Head of caudate nucleus (tissue), 42 donors: ENCODE measurements at regions not wholly inside any gene's neighbourhood (a gene's known extent, or its start where the extent isn't known, plus 50 kb on each side); places are given as distances from the start of the nearest gene placed in this dataset.
"Not testable (repeated sequence)": the region's sequence is repeated elsewhere in the genome, so short reads cannot be mapped to it uniquely, and the experiment has no call there.

Experiments used
- DNase-seq, 42 donors: peaks; one replicate each; pipeline versions ENCODE4 v3.0.0 to v3.0.0-alpha.2; 2020 to 2021; ENCODE audit warnings: mixed read lengths in 7 of 42
- intact Hi-C: fragments of 100-400 bp; cut with DNase I; formaldehyde crosslinking; loops from one replicate; pipeline ENCODE4 v1.15.0; 2022

DNA sequence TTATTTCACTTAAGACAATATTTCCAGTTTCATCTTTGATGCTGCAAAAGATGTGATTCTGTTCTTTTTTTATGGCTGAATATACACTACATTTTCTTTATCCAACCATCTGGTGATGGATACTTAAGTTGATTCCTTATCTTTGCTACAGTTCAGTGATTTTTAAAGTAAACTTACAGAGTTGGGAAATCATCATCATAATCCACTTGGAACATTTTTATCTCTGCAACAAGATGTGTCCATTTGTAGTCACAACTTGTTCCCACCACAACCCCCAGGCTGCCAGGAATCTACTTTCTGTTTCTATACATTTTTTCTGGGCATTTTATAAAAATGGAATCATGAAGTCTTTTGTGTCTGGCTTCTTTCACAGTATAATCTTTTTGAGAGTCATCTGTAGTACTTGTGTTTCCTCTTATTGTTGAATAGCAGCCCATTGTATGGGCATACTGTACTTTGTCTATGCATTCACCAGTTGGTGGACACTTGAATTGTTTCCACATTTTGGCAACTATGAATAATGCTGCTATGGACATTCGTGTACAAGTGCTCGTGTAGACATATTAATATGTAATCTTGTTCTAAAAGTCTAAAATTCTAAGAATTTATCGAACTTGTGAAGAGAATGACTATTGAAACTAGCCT, 212.5 kb upstream of the DDHD1 start:
- DNase-seq: no peak
- intact Hi-C loops: no loop called here

- DNase-seq, intact Hi-C loops: not testable (repeated sequence)
Measured at GRCh38 chr14:53362916-53363315, 209.8 kb upstream of the DDHD1 start.

GRCh38 chr14:53360829-53361228, 207.7 kb upstream of the DDHD1 start:
- DNase-seq: no peak
- intact Hi-C loops: no loop called here

DNA sequence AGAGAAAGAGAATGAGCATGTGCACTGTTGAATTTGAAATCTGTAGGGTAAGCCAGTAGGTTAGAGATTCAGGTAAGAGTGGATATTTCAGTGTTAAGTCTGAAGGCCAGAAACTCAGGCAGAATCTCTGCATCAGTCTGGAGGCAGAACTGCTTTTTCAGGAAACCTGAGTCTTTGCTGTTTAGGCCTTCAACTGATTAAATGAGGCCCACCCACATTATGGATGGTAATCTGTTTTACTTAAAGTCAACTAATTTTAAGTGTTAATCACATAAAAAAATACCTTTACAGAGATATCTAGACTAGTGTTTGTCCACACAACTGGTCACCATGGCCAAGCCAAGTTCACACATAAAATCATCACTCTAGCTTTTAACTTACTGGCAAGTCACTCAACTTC, 205.0 kb upstream of the DDHD1 start:
- intact Hi-C loops: no loop called here
- no peak for DNase-seq

DNA sequence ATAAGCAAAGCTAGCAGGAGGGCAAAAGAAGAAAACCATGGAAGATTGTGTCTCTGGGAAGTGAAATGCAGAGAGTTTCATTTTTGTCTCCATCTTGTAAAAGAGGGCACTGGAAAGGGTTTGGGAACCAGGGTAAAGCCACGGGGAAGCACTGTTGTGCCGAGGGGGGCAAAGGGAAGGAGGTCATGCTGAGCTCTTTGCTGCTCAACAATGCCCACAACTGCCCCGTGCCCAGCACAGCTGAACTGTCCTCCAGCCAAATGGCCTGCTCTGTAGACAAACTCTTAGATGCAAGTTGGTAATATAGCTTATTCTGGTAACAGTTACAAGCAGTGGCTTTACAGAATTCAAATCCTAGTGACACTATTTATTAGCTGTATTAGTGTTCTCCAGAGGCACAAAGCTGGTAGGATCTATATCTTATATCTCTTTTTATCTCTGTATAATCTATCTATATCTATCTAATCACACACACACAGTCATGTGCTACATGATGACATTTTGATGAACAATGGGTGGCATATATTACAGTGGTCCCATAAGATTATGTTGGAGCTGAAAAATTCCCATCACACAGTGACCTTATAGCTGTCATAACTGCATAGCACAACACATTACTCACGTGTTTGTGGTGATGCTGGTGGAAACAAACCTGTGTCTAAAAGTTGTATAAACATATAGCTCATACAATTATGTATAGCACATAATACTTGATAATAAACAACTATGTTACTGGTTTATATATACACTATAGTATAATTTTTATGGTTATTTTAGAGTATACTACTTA, 203.4 kb upstream of the DDHD1 start:
- DNase-seq: peak in 2 of 42 donors; percentile 2 to 24

DNA sequence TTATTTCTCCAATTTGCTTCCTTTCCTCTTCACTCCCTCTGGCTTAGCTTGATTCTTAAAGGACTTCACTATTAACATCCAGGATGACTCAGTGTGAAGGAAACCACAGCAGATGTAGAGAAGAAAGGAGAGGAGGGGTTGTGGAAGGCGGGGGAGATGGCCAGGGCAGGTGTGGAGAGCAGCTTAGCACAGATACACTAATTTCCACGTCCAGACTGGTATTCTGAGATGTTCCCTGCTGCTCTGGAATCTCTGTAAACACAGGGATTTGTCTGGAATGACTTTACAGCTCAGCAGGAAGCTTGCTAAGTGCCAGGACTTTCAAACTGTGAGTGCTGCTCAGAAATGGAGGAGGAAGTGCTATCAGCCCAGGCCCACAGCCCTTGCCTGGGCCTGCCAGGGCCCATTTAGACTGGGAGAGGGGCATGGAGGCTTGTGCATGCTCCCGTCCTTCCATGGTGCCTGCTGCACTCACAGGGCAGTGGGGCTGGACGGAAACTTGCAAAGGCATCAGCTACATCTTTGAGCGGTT, 202.5 kb upstream of the DDHD1 start:
- intact Hi-C loops: no loop called here
- no peak for DNase-seq

More for the DNA sequence above, 203.4 kb upstream of the DDHD1 start:
- intact Hi-C loops: no loop called here

GRCh38 chr14:53354336-53354735, 201.2 kb upstream of the DDHD1 start:
- no peak for DNase-seq
- intact Hi-C loops: no loop called here

GRCh38 chr14:53350866-53351265, 197.7 kb upstream of the DDHD1 start:
- DNase-seq: no peak
- intact Hi-C loops: no loop called here

DNA sequence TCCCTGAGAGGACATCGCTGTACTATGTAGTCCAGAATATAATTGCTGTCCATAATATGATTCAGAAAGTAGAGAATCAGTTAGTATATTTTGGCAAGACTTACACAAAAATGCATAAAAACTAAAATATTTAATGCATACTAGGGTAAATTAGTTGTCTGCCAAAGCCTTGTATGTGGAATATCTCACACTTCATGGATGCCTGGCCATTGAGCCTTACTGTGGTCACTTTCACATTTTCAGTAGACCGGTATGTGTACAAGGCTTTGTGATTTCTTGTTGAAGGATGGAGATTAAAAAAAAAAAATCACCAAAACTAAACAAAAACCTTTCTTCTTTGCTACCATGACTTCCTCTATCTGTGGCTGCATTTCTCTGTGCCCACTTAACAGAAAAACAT, 197.3 kb upstream of the DDHD1 start:
- intact Hi-C loops: no loop called here
- DNase-seq: no peak

DNA sequence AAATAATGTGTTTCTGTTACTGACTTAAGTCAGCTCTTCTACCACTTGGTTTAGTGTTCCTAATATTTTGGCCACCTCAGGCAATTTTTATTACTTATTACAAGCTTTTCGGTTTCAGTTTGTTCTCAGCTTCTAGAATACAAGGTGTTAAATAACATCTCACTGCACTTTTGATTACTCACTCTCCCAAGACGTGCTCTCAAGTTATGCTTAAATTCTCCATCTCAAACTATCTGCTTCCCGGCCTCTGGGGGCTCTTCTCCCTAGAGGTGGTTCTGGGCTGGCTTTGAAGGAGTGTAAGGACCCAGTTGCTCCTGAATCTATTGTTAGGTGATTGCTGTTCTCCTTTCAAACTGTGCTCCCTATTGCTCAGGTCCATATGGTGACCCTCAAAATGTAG, 193.9 kb upstream of the DDHD1 start:
- no peak for DNase-seq
- intact Hi-C loops: no loop called here

DNA sequence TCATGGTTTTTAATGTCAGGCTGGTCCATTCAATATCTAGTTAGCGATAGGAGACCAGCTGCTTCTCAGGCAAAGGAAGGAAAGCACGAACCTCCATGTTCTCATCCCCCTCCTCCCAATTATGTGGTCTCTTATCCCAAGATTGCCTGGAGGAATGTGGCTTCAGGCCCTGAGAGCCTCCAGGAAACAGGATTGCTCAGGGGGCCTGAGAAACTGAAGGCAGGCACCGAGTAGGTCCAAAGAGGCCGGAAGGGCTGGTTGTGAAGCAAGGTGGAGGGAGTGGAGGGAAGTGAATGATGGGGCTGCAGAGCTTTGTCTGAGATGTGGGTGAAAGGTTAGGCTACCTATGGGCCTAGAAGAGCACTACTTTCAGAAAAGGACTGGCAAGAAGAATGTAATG, 188.2 kb upstream of the DDHD1 start:
- intact Hi-C loops: no loop called here

DNA sequence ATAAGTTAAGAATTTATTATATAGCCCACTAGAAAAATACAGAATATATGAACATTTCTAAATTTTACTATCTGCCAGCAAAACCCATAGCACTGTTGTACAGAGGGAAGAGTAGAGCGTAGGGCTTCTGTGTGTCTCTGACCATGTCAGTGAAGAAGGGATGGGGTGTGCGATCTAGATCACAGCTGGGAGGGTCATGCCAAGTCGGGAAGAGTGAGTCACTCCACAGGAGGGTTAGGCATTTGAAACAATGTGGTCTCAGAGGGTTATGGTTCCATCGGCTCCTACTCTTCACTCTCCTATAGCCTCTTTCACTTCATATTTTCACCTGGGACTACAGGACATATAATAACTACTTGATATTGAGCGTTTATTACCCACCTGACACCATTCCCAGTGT, 185.1 kb upstream of the DDHD1 start:
- intact Hi-C loops: no loop called here
- no peak for DNase-seq

More for the DNA sequence above, 188.2 kb upstream of the DDHD1 start:
- no peak for DNase-seq

DNA sequence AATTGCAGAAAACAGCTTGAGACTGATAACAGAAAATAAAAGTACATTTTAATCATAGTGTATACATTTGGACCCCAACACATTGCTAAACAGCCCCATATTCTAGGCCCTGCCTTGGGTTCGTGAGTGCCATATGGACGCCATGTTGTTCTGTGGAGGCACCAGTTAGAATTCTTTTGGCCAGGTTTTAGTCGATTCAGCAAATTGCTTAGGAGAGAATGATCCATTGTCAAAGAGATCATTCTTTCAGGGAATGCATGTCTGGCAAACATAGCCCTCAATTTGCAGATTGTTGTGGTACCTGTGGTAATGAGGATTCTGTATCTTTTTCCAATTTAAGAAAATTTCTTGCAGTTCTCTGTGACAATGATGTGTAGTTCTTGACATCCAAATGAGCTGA, 183.6 kb upstream of the DDHD1 start:
- no peak for DNase-seq
- intact Hi-C loops: no loop called here

DNA sequence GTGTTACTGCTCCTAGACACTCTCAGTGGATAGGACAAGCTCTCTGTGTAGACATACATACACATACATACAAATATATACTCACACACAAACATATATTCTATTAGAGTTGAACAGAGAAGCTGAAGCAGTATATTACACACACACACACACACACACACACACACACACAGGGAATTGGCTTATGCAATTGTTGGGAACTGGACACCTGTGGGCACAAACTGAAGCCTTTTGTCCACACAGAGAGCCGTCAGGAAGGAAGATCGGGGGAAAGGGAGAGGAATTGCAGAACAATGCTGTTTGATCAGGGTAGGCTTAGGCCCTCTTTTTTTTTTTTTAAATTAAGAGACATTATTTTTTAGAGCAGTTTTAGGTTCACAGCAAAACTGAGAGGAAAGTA, 180.7 kb upstream of the DDHD1 start:
- no peak for DNase-seq
- intact Hi-C loops: no loop called here

GRCh38 chr14:53331921-53332320, 178.8 kb upstream of the DDHD1 start:
- DNase-seq: peak in 1 of 42 donors; percentile 11
- intact Hi-C loops: no loop called here

DNA sequence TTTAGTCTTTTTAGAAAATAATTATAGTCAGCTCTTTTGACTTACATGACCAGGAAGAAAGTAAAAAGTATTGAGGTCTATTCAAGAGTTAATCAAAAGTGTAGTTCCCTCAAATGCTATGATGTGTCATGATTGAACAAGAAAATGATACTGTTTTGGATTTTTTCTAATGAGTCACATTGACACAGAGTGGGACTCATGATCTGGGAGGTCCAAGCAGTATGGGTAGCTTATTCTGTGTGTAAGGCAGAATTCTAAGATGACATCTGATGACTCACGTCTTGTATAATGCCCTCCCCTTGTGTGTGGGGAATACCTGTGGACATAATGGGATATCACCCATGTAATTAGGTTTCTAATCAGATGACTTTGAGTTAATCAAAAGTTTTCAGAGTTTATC, 178.1 kb upstream of the DDHD1 start:
- DNase-seq: no peak
- intact Hi-C loops: no loop called here

GRCh38 chr14:53330441-53330840, 177.3 kb upstream of the DDHD1 start:
- DNase-seq: no peak
- intact Hi-C loops: no loop called here

- intact Hi-C loops: no loop called here
- DNase-seq: no peak
Measured at GRCh38 chr14:53328841-53329240, 175.7 kb upstream of the DDHD1 start.

GRCh38 chr14:53327716-53328115, 174.6 kb upstream of the DDHD1 start:
- intact Hi-C loops: no loop called here
- peak in 9 of 42 donors; percentile 21 to 73 (median 33) for DNase-seq

- intact Hi-C loops: no loop called here
- DNase-seq: peak in 2 of 42 donors; percentile 54 to 58
Measured at GRCh38 chr14:53325176-53325806, 172.2 kb upstream of the DDHD1 start.
